ENCODE measurements at regions not wholly inside any gene's neighbourhood (a gene's known extent, or its start where the extent isn't known, plus 50 kb on each side); places are given as distances from the start of the nearest gene placed in this dataset.

DNA sequence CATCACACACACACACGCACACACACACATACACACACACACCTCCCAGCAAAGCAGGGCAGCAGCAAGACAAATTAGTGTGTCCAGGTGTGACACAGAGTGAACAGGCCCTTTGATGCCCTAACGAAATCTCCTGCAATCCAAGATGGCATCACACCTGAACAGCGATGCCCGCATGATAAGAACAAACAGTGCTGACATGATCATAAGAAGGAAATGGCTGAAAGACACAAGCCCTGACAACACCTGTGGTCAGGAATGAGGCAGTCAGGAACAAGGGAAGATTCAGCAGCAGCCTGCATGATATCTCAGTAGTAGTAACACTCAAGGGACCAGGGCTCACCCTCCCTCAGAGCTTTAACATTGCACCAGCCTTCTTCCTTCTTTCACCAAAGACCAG, 156.9 kb downstream of the FAXC start:
- Histone ChIP-seq H3K36me3 (ENCODE audit: low read depth, low read length) (no peaks in the 10 kb centered on the region), H3F3A (ENCODE audit: low read length, unreplicated experiment) (no peaks in the 10 kb centered on the region), H3K9me3 (ENCODE audit: low read length) (no peaks in the 10 kb centered on the region), H3K4me2 (ENCODE audit: low read length) (no peak overlapping the region), H3K27ac (ENCODE audit: low read length) (no peak overlapping the region), H3K9me2 (replicated peaks; ENCODE audit: low read length) (no peaks in the 10 kb centered on the region), H3K79me2 (ENCODE audit: low read length) (no peaks in the 10 kb centered on the region), H4K20me1 (ENCODE audit: low read length) (no peaks in the 10 kb centered on the region), H3K4me3 (ENCODE audit: low read length) (no peak overlapping the region), H2AFZ (ENCODE audit: low read length) (no peak overlapping the region), H3K27me3 (ENCODE audit: low read length) (no peaks in the 10 kb centered on the region), H3K9ac (ENCODE audit: low read length) (no peak overlapping the region), H3K4me1 (ENCODE audit: insufficient read depth, low read length) (0 out of 2 replicates have a peak, but pooled peaks cover under 1% of the 10 kb centered on the region)
- intact Hi-C loops (cut with micrococcal nuclease), result no loop called here
- TF ChIP-seq, protein P1, sequence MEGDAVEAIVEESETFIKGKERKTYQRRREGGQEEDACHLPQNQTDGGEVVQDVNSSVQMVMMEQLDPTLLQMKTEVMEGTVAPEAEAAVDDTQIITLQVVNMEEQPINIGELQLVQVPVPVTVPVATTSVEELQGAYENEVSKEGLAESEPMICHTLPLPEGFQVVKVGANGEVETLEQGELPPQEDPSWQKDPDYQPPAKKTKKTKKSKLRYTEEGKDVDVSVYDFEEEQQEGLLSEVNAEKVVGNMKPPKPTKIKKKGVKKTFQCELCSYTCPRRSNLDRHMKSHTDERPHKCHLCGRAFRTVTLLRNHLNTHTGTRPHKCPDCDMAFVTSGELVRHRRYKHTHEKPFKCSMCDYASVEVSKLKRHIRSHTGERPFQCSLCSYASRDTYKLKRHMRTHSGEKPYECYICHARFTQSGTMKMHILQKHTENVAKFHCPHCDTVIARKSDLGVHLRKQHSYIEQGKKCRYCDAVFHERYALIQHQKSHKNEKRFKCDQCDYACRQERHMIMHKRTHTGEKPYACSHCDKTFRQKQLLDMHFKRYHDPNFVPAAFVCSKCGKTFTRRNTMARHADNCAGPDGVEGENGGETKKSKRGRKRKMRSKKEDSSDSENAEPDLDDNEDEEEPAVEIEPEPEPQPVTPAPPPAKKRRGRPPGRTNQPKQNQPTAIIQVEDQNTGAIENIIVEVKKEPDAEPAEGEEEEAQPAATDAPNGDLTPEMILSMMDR (conservative IDR thresholded peaks at IDR 0.05; ENCODE audit: low read depth, low read length), result no peak
- no peak for TF ChIP-seq EZH2 (IDR thresholded peaks at IDR 0.05; ENCODE audit: low read length, unreplicated experiment)
- TF ChIP-seq EZH2phosphoT487 (IDR thresholded peaks at IDR 0.05; ENCODE audit: borderline replicate concordance, low read length), result no peak
- CTCF ChIA-PET, result no interaction called here
- no peak for DNase-seq
- POLR2A ChIA-PET (ENCODE audit: unreplicated experiment), result no interaction called here
- ATAC-seq, result no peak
- BruUV-seq (replicated peaks), result no TSS peak

DNA sequence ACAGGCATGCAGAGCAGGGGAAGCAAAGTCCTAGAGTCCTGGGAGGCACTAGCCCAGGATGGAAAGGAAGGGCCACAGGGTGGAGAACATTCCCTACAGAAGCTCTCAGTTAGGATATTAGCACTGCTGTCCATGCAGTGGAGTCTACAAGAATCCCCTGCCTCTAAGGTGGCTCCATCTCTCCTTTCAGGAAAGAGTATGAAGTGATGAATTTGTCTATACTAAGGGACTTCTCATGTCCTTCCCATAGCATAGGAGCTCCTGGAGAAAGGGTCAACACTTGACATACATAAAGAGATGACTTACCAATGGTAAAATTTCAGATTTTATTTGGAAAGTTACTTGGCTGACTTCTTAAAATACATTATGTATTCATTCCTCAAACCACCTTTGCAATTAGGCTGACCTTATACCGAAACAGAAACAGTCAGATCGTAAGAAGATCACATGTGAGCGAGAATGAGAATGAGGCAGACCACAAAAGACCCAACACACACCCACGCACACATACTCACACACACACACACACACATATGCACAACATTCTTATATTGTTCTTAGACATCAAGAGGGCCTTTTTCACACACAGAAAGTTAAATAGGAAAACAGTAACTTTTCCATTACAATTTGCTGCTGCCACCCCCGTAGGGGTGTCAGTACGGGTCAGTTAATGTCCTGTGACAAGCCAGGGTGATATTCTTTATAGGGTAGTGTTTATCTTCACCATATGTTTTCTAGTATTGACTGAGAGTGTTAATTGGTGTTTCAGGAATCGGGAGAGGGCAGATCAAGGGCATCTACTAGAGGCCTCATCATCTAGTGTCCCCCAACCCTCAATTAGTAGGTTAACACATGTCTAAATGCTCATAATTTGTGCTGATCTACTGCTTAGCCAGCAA, 159.4 kb downstream of the FAXC start:
- TF ChIP-seq EZH2phosphoT487 (IDR thresholded peaks at IDR 0.05; ENCODE audit: borderline replicate concordance, low read length) (no peak), EZH2 (IDR thresholded peaks at IDR 0.05; ENCODE audit: low read length, unreplicated experiment) (no peak)
- TF ChIP-seq, protein P1 (conservative IDR thresholded peaks at IDR 0.05; ENCODE audit: low read depth, low read length), result no peak
- CTCF ChIA-PET, result no interaction called here
- no peaks in the 10 kb centered on the region for H3K36me3 ChIP-seq (ENCODE audit: low read depth, low read length)
- 0 out of 2 replicates have a peak, but pooled peaks cover 4% of the 10 kb centered on the region for H3K4me1 ChIP-seq (ENCODE audit: insufficient read depth, low read length)
- no peak overlapping the region for H3K9ac ChIP-seq (ENCODE audit: low read length)
- POLR2A ChIA-PET (ENCODE audit: unreplicated experiment), result no interaction called here
- H3K4me3 ChIP-seq (ENCODE audit: low read length), result no peak overlapping the region
- intact Hi-C loops (cut with micrococcal nuclease), result no loop called here
- no TSS peak for BruUV-seq (replicated peaks)
- H3K9me2 ChIP-seq (replicated peaks; ENCODE audit: low read length), result no peaks in the 10 kb centered on the region
- no peak overlapping the region for H3K27ac ChIP-seq (ENCODE audit: low read length)
- no peak for ATAC-seq
- no peak overlapping the region for H3K4me2 ChIP-seq (ENCODE audit: low read length)
- H2AFZ ChIP-seq (ENCODE audit: low read length), result no peak overlapping the region
- no peaks in the 10 kb centered on the region for H3F3A ChIP-seq (ENCODE audit: low read length, unreplicated experiment)
- no peaks in the 10 kb centered on the region for H4K20me1 ChIP-seq (ENCODE audit: low read length)
- no peaks in the 10 kb centered on the region for H3K79me2 ChIP-seq (ENCODE audit: low read length)
- DNase-seq, result no peak
- no peaks in the 10 kb centered on the region for H3K27me3 ChIP-seq (ENCODE audit: low read length)
- no peaks in the 10 kb centered on the region for H3K9me3 ChIP-seq (ENCODE audit: low read length)

DNA sequence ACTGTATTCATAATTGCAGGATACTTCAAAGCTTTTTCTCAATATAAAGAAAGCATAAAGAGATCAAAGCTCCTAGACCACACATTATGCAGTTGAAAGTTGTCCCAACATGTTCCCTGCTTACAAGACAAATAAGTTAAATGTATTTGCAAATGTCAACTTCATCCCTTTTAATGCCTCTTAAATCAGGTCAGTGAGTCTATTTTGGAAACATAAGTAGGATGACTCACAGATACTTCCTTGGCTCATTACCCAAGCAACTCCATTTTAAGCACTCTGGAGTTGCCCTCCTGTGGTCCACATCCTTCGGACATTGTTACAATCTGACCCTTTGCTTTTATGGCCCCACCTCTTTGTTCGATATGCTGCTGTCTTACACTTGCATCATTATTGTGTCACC, 162.0 kb downstream of the FAXC start:
- intact Hi-C loops (cut with micrococcal nuclease), result no loop called here
- Histone ChIP-seq H3K9me2 (replicated peaks; ENCODE audit: low read length) (no peaks in the 10 kb centered on the region), H3K9ac (ENCODE audit: low read length) (no peak overlapping the region), H3K27ac (ENCODE audit: low read length) (no peak overlapping the region), H3K27me3 (ENCODE audit: low read length) (no peaks in the 10 kb centered on the region), H3K36me3 (ENCODE audit: low read depth, low read length) (no peaks in the 10 kb centered on the region), H3K79me2 (ENCODE audit: low read length) (no peaks in the 10 kb centered on the region), H3F3A (ENCODE audit: low read length, unreplicated experiment) (no peaks in the 10 kb centered on the region), H3K4me3 (ENCODE audit: low read length) (no peak overlapping the region), H3K4me2 (ENCODE audit: low read length) (no peak overlapping the region), H3K9me3 (ENCODE audit: low read length) (no peaks in the 10 kb centered on the region), H3K4me1 (ENCODE audit: insufficient read depth, low read length) (0 out of 2 replicates have a peak, but pooled peaks cover 4% of the 10 kb centered on the region), H4K20me1 (ENCODE audit: low read length) (no peaks in the 10 kb centered on the region), H2AFZ (ENCODE audit: low read length) (no peak overlapping the region)
- ATAC-seq (no peak; the same call in 1 of the 2 replicates), DNase-seq (peak; percentile 6)
- TF ChIP-seq EZH2phosphoT487 (IDR thresholded peaks at IDR 0.05; ENCODE audit: borderline replicate concordance, low read length), result no peak
- TF ChIP-seq EZH2 (IDR thresholded peaks at IDR 0.05; ENCODE audit: low read length, unreplicated experiment), result no peak
- TF ChIP-seq, protein P1 (conservative IDR thresholded peaks at IDR 0.05; ENCODE audit: low read depth, low read length), result no peak
- no TSS peak for BruUV-seq (replicated peaks)
- CTCF ChIA-PET, result no interaction called here
- POLR2A ChIA-PET (ENCODE audit: unreplicated experiment), result no interaction called here
